PC-3 (cell line): ENCODE measurements at regions not wholly inside any gene's neighbourhood (a gene's known extent, or its start where the extent isn't known, plus 50 kb on each side); places are given as distances from the start of the nearest gene placed in this dataset.

Experiments
- ATAC-seq: fragments of 200-7000 bp; cut with Tn5 transposase; 2 replicates; pipeline ENCODE4 v1.9.1; 2020; ENCODE audit warnings: mild to moderate bottlenecking, moderate library complexity
- BruUV-seq: library from RNA; stranded (reverse); fragments of 400-500 nt; replicated peaks from 2 replicates; lab custom pipeline; 2021; lab: Mats Ljungman, UMichigan
- CTCF ChIA-PET: fragments of 300-600 bp; sonication (Branson Sonifier 250); formaldehyde crosslinking; loops from one replicate; lab custom pipeline; 2022; ENCODE audit warnings: antibody characterized with exemption; lab: Charles Lee
- POLR2A ChIA-PET: fragments of 300-600 bp; sonication (Branson Sonifier 250); formaldehyde crosslinking; loops from one replicate; lab custom pipeline; 2022; ENCODE audit warnings: antibody characterized with exemption; ENCODE audit not compliant: unreplicated experiment; lab: Charles Lee
- DNase-seq: peaks from one replicate; pipeline ENCODE4 v3.0.0-alpha.2; 2015
- H2AFZ ChIP-seq: fragments of 300-600 bp; sonication (generic); 2 replicates; pipeline ENCODE4 v1.6.0; 2016; ENCODE audit warnings: antibody characterized with exemption, low read length
- H3F3A ChIP-seq: fragments of 300-600 bp; sonication (generic); one replicate; pipeline ENCODE4 v1.6.0; 2017; ENCODE audit warnings: antibody characterized with exemption, low read length, control low read depth, mild to moderate bottlenecking; ENCODE audit not compliant: unreplicated experiment
- H3K27ac ChIP-seq: fragments of 300-600 bp; sonication (generic); 2 replicates; pipeline ENCODE4 v1.5.1; 2016; ENCODE audit warnings: mild to moderate bottlenecking, low read length
- H3K27me3 ChIP-seq: fragments of 300-600 bp; sonication (generic); 2 replicates; pipeline ENCODE4 v1.6.1; 2016; ENCODE audit warnings: low read length, mixed read lengths
- H3K36me3 ChIP-seq: fragments of 300-600 bp; sonication (generic); 2 replicates; pipeline ENCODE4 v1.6.1; 2016; ENCODE audit warnings: low read depth, mixed run types, low read length, mixed read lengths
- H3K4me1 ChIP-seq: fragments of 300-600 bp; sonication (generic); 2 replicates; pipeline ENCODE4 v1.5.1; 2016; ENCODE audit warnings: low read length; ENCODE audit not compliant: insufficient read depth
- H3K4me2 ChIP-seq: fragments of 300-600 bp; sonication (generic); 2 replicates; pipeline ENCODE4 v1.6.0; 2016; ENCODE audit warnings: low read length
- H3K4me3 ChIP-seq: fragments of 300-600 bp; sonication (generic); 2 replicates; pipeline ENCODE4 v1.5.1; 2016; ENCODE audit warnings: mild to moderate bottlenecking, low read length, mixed read lengths
- H3K79me2 ChIP-seq: fragments of 300-600 bp; sonication (generic); 2 replicates; pipeline ENCODE4 v1.6.1; 2017; ENCODE audit warnings: low read length, mixed read lengths
- H3K9ac ChIP-seq: fragments of 300-600 bp; sonication (generic); 2 replicates; pipeline ENCODE4 v1.6.0; 2016; ENCODE audit warnings: mild to moderate bottlenecking, low read length
- H3K9me2 ChIP-seq: fragments of 300-600 bp; sonication (generic); replicated peaks from 2 replicates; pipeline ENCODE4 v1.6.1; 2016; ENCODE audit warnings: mixed run types, low read length, mixed read lengths
- H3K9me3 ChIP-seq: fragments of 300-600 bp; sonication (generic); 2 replicates; pipeline ENCODE4 v1.6.1; 2016; ENCODE audit warnings: low read length, mixed read lengths
- H4K20me1 ChIP-seq: fragments of 300-600 bp; sonication (generic); 2 replicates; pipeline ENCODE4 v1.6.1; 2016; ENCODE audit warnings: low read length, mixed read lengths
- EZH2 ChIP-seq: fragments of 300-600 bp; sonication (generic); IDR thresholded peaks from one replicate; pipeline ENCODE4 v1.6.1; 2017; ENCODE audit warnings: antibody characterized with exemption, mild to moderate bottlenecking, low read length; ENCODE audit not compliant: unreplicated experiment
- EZH2phosphoT487 ChIP-seq: fragments of 300-600 bp; sonication (generic); IDR thresholded peaks from 2 replicates; pipeline ENCODE4 v1.6.1; 2018; ENCODE audit warnings: mild to moderate bottlenecking, antibody characterized with exemption, low read length, borderline replicate concordance
- intact Hi-C: fragments of 100-400 bp; cut with micrococcal nuclease; formaldehyde crosslinking; loops from 2 replicates; pipeline ENCODE4 v1.9.0; 2023
- TF ChIP-seq, protein P1 (sequence below): fragments of 300-600 bp; sonication (generic); conservative IDR thresholded peaks from 2 replicates; pipeline ENCODE4 v1.5.1; 2017; ENCODE audit warnings: antibody characterized with exemption, low read depth, mild to moderate bottlenecking, low read length

DNA sequence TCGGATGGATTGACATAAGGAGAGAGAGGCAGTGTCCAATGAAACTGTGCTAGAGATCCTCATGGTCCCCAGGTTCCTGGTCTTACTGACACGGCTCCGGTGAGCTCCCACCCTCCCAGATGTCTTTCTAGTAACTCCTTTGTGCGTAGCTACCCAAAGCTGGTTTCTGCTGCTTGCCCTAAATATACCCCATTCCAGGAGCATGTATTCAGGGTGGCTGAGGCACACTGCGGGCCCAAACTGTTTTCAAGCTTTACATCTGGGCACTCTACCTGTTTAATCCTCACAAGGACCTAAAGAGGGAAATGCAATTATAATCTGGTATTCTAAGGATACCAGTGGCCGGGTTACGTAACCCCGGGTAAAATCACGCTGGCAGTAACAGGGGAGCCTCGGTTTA, 161.2 kb upstream of the NSMCE3 start:
- H3K4me1 ChIP-seq: no peaks in the 10 kb centered on the region
- H3K9me2 ChIP-seq: no peaks in the 10 kb centered on the region
- H4K20me1 ChIP-seq: no peaks in the 10 kb centered on the region
- peaks cover 59% of the 10 kb centered on the region for H3K27me3 ChIP-seq
- H3K27ac ChIP-seq: no peak overlapping the region
- H3K9ac ChIP-seq: no peak overlapping the region
- no peak overlapping the region for H3K4me2 ChIP-seq
- no peaks in the 10 kb centered on the region for H3K9me3 ChIP-seq
- intact Hi-C loops: no loop called here
- H3K4me3 ChIP-seq: no peak overlapping the region
- no peak overlapping the region for H2AFZ ChIP-seq
- H3K79me2 ChIP-seq: no peaks in the 10 kb centered on the region
- DNase-seq (no peak), ATAC-seq (no peak)
- TF ChIP-seq, protein P1, sequence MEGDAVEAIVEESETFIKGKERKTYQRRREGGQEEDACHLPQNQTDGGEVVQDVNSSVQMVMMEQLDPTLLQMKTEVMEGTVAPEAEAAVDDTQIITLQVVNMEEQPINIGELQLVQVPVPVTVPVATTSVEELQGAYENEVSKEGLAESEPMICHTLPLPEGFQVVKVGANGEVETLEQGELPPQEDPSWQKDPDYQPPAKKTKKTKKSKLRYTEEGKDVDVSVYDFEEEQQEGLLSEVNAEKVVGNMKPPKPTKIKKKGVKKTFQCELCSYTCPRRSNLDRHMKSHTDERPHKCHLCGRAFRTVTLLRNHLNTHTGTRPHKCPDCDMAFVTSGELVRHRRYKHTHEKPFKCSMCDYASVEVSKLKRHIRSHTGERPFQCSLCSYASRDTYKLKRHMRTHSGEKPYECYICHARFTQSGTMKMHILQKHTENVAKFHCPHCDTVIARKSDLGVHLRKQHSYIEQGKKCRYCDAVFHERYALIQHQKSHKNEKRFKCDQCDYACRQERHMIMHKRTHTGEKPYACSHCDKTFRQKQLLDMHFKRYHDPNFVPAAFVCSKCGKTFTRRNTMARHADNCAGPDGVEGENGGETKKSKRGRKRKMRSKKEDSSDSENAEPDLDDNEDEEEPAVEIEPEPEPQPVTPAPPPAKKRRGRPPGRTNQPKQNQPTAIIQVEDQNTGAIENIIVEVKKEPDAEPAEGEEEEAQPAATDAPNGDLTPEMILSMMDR: no peak
- TF ChIP-seq EZH2phosphoT487 (no peak), EZH2 (no peak)
- no peaks in the 10 kb centered on the region for H3F3A ChIP-seq
- ChIA-PET CTCF (no interaction called here), POLR2A (no interaction called here)
- no TSS peak for BruUV-seq
- H3K36me3 ChIP-seq: no peaks in the 10 kb centered on the region

DNA sequence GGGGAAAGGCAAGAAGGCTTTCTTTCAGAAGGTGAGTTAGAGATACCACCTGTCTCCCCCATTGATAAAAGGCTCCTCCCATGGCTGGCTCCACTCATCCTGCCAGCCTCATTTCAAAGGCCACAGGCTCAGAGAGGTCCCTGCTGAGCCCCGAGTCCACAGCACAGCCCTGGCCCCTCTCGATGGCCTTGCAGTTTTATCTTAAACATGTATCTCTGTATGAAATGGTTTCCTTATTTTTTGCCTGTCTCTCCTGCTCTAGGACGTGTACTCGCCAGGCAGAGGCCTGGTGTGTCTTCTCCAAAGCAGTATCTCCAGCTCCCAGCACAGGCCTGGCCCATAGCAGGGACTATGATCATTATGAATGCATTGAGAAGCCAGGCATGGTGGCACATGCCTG, 160.5 kb upstream of the NSMCE3 start:
- Histone ChIP-seq H4K20me1 (no peaks in the 10 kb centered on the region), H3K9me3 (no peaks in the 10 kb centered on the region), H2AFZ (no peak overlapping the region), H3K27ac (no peak overlapping the region), H3K36me3 (no peaks in the 10 kb centered on the region), H3K27me3 (peaks cover 55% of the 10 kb centered on the region), H3K4me2 (no peak overlapping the region), H3K9ac (no peak overlapping the region), H3K9me2 (no peaks in the 10 kb centered on the region), H3K79me2 (no peaks in the 10 kb centered on the region), H3F3A (no peaks in the 10 kb centered on the region), H3K4me1 (no peaks in the 10 kb centered on the region), H3K4me3 (no peak overlapping the region)
- TF ChIP-seq, protein P1: no peak
- TF ChIP-seq EZH2: no peak
- no peak for TF ChIP-seq EZH2phosphoT487
- BruUV-seq: no TSS peak
- no peak for ATAC-seq
- POLR2A ChIA-PET: no interaction called here
- intact Hi-C loops: no loop called here
- DNase-seq: no peak
- CTCF ChIA-PET: no interaction called here

DNA sequence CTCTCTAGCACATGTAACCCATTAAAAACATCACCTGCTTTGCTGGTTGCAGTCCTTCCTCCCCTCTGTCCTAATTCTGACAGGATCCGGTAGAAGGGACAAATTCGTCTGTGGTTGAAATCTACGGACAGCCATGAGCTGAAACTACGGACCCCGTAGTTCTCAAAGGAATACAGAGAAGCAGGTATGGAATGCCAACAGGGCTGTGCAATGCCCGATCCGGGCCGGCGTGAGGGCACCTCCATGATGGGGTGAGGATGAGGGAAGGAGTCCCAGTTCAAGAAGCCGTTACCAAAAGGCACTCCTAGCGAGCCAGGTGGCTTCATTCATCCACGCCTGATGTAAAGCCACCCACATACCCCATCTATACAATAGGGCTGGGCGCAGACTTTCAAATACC, 160.0 kb upstream of the NSMCE3 start:
- intact Hi-C loops: no loop called here
- Histone ChIP-seq H3K79me2 (no peaks in the 10 kb centered on the region), H3K4me3 (no peak overlapping the region), H3K36me3 (no peaks in the 10 kb centered on the region), H3K4me2 (no peak overlapping the region), H3K9me3 (no peaks in the 10 kb centered on the region), H3K9ac (no peak overlapping the region), H3K27me3 (peaks cover 49% of the 10 kb centered on the region), H3K4me1 (no peaks in the 10 kb centered on the region), H3K9me2 (no peaks in the 10 kb centered on the region), H4K20me1 (no peaks in the 10 kb centered on the region), H3K27ac (no peak overlapping the region), H3F3A (no peaks in the 10 kb centered on the region), H2AFZ (no peak overlapping the region)
- ChIA-PET CTCF (no interaction called here), POLR2A (no interaction called here)
- no peak for DNase-seq
- ATAC-seq: no peak
- BruUV-seq: no TSS peak
- TF ChIP-seq, protein P1: no peak
- TF ChIP-seq EZH2 (no peak), EZH2phosphoT487 (no peak)
